ENCODE measurements at regions not wholly inside any gene's neighbourhood (a gene's known extent, or its start where the extent isn't known, plus 50 kb on each side); places are given as distances from the start of the nearest gene placed in this dataset.

GRCh38 chr4:136725286-136726081 is 806.8 kb downstream of the PCDH18 start:
- intact Hi-C loops (cut with micrococcal nuclease): no loop called here
- TF ChIP-seq CTCF (IDR thresholded peaks at IDR 0.05): no peak
- H3K4me1 Mint-ChIP-seq: no peaks in the 10 kb centered on the region
- H3K36me3 Mint-ChIP-seq: no peaks in the 10 kb centered on the region
- Histone ChIP-seq H3K9me3 (replicated peaks in 1 of 2; ENCODE audit: control insufficient read depth in 1 of 2, insufficient read depth in 1 of 2, low read length in 2 of 2) (peaks cover 0 to 3% of the 10 kb centered on the region in 2 donors), H3K4me1 (ENCODE audit: control insufficient read depth in 1 of 2, insufficient read depth in 2 of 2, low read length in 2 of 2) (no peaks in the 10 kb centered on the region), H3K79me2 (ENCODE audit: insufficient read depth, low read length) (no peaks in the 10 kb centered on the region), H3K4me3 (replicated peaks in 1 of 3; ENCODE audit: low read depth in 2 of 3, low read length in 3 of 3) (no peak overlapping the region), H3K27me3 (ENCODE audit: control insufficient read depth in 2 of 2, insufficient read depth in 2 of 2, low read length in 2 of 2) (no peaks in the 10 kb centered on the region), H2AFZ (ENCODE audit: insufficient read depth, low read depth, low read length, poor library complexity, severe bottlenecking) (no peak overlapping the region), H3K9ac (ENCODE audit: insufficient read depth, low read length, poor library complexity, severe bottlenecking) (no peak overlapping the region), H3K4me2 (replicated peaks; ENCODE audit: extremely low read depth, low read length, poor library complexity, severe bottlenecking) (no peak overlapping the region), H3K36me3 (replicated peaks in 1 of 2; ENCODE audit: control insufficient read depth in 1 of 2, insufficient read depth in 2 of 2, low read length in 2 of 2) (no peaks in the 10 kb centered on the region), H4K20me1 (ENCODE audit: insufficient read depth, low read length) (no peaks in the 10 kb centered on the region), H3K27ac (ENCODE audit: low read depth in 1 of 2, low read length in 2 of 2) (no peak overlapping the region)
- peaks cover 0 to 4% (median 0%) of the 10 kb centered on the region in 7 donors for H3K9me3 Mint-ChIP-seq
- no peak for DNase-seq
- WGBS (ENCODE audit: insufficient coverage): no CpG with 5 or more reads among the region's 4 CpGs
- no peaks in the 10 kb centered on the region for H3K27me3 Mint-ChIP-seq (ENCODE audit: low read depth in 3 of 3)
- H3K27ac Mint-ChIP-seq: no peak overlapping the region
- no peak overlapping the region for H3K4me3 Mint-ChIP-seq

GRCh38 chr4:136713140-136713539 is 819.2 kb downstream of the PCDH18 start:
- H3K4me3 Mint-ChIP-seq: no peak overlapping the region
- no CpG with 5 or more reads among the region's 1 CpG for WGBS (ENCODE audit: insufficient coverage)
- no peaks in the 10 kb centered on the region for H3K79me2 ChIP-seq (ENCODE audit: insufficient read depth, low read length)
- no peak overlapping the region for H2AFZ ChIP-seq (ENCODE audit: insufficient read depth, low read depth, low read length, poor library complexity, severe bottlenecking)
- no peak overlapping the region for H3K4me2 ChIP-seq (replicated peaks; ENCODE audit: extremely low read depth, low read length, poor library complexity, severe bottlenecking)
- no peaks in the 10 kb centered on the region for H3K36me3 ChIP-seq (replicated peaks in 1 of 2; ENCODE audit: control insufficient read depth in 1 of 2, insufficient read depth in 2 of 2, low read length in 2 of 2)
- no peak for DNase-seq
- no peaks in the 10 kb centered on the region for H3K4me1 ChIP-seq (ENCODE audit: control insufficient read depth in 1 of 2, insufficient read depth in 2 of 2, low read length in 2 of 2)
- intact Hi-C loops (cut with micrococcal nuclease): no loop called here
- H3K9ac ChIP-seq (ENCODE audit: insufficient read depth, low read length, poor library complexity, severe bottlenecking): no peak overlapping the region
- H3K27me3 ChIP-seq (ENCODE audit: control insufficient read depth in 2 of 2, insufficient read depth in 2 of 2, low read length in 2 of 2): no peaks in the 10 kb centered on the region
- no peaks in the 10 kb centered on the region for H3K27me3 Mint-ChIP-seq (ENCODE audit: low read depth in 3 of 3)
- H3K4me3 ChIP-seq (replicated peaks in 1 of 3; ENCODE audit: low read depth in 2 of 3, low read length in 3 of 3): no peak overlapping the region
- peaks cover 0 to 3% of the 10 kb centered on the region in 2 donors for H3K9me3 ChIP-seq (replicated peaks in 1 of 2; ENCODE audit: control insufficient read depth in 1 of 2, insufficient read depth in 1 of 2, low read length in 2 of 2)
- H3K9me3 Mint-ChIP-seq: peaks cover 0 to 3% (median 0%) of the 10 kb centered on the region in 7 donors
- H3K36me3 Mint-ChIP-seq: no peaks in the 10 kb centered on the region
- no peaks in the 10 kb centered on the region for H3K4me1 Mint-ChIP-seq
- TF ChIP-seq CTCF (IDR thresholded peaks at IDR 0.05): no peak
- H3K27ac ChIP-seq (ENCODE audit: low read depth in 1 of 2, low read length in 2 of 2): no peak overlapping the region
- no peaks in the 10 kb centered on the region for H4K20me1 ChIP-seq (ENCODE audit: insufficient read depth, low read length)
- H3K27ac Mint-ChIP-seq: no peak overlapping the region
